Osteoblast (primary cell): ENCODE measurements at regions not wholly inside any gene's neighbourhood (a gene's known extent, or its start where the extent isn't known, plus 50 kb on each side); places are given as distances from the start of the nearest gene placed in this dataset.

Experiments used
- DNase-seq: peaks from one replicate; pipeline ENCODE4 v3.0.0; 2011; ENCODE audit warnings: low spot score, mixed read lengths; ENCODE audit not compliant: insufficient read length; ENCODE audit errors: missing footprints
- H2AFZ ChIP-seq: 2 replicates; pipeline ENCODE4 v1.6.0; 2011; ENCODE audit warnings: mild to moderate bottlenecking, low read length
- H3K27ac ChIP-seq: 2 replicates; pipeline ENCODE4 v1.5.1; 2011; ENCODE audit warnings: mild to moderate bottlenecking, low read depth, low read length, moderate library complexity
- H3K27me3 ChIP-seq: 2 replicates; pipeline ENCODE4 v1.6.0; 2012; ENCODE audit warnings: mild to moderate bottlenecking, control low read depth, inconsistent platforms, low read length, moderate library complexity; ENCODE audit not compliant: insufficient read depth
- H3K36me3 ChIP-seq: 2 replicates; pipeline ENCODE4 v1.5.1; 2011; ENCODE audit warnings: mild to moderate bottlenecking, low read length, control low read depth, moderate library complexity; ENCODE audit not compliant: insufficient read depth
- H3K4me1 ChIP-seq: 2 replicates; pipeline ENCODE4 v1.5.1; 2011; ENCODE audit warnings: mild to moderate bottlenecking, low read length, control low read depth, moderate library complexity; ENCODE audit not compliant: insufficient read depth
- H3K4me2 ChIP-seq: 2 replicates; pipeline ENCODE4 v1.6.0; 2011; ENCODE audit warnings: mild to moderate bottlenecking, low read length; ENCODE audit not compliant: insufficient read depth
- H3K4me3 ChIP-seq: fragments of 200-600 bp; sonication (generic); 3 replicates; pipeline ENCODE4 v1.5.1; 2012; ENCODE audit warnings: mild to moderate bottlenecking, low read length, inconsistent platforms; ENCODE audit not compliant: insufficient read depth
- H3K79me2 ChIP-seq: 2 replicates; pipeline ENCODE4 v1.6.0; 2012; ENCODE audit warnings: mild to moderate bottlenecking, low read length, control low read depth, inconsistent platforms; ENCODE audit not compliant: insufficient read depth
- H3K9me3 ChIP-seq: 2 replicates; pipeline ENCODE4 v1.5.1; 2011; ENCODE audit warnings: low read depth, low read length, control low read depth
- H4K20me1 ChIP-seq: 2 replicates; pipeline ENCODE4 v1.6.0; 2012; ENCODE audit warnings: mild to moderate bottlenecking, low read length, control low read depth; ENCODE audit not compliant: insufficient read depth
- TF ChIP-seq, protein P1 (sequence below): IDR thresholded peaks from 2 replicates; pipeline ENCODE4 v1.5.1; 2011; ENCODE audit warnings: mild to moderate bottlenecking, low read depth, low read length, moderate library complexity; ENCODE audit errors: extremely low read depth

DNA sequence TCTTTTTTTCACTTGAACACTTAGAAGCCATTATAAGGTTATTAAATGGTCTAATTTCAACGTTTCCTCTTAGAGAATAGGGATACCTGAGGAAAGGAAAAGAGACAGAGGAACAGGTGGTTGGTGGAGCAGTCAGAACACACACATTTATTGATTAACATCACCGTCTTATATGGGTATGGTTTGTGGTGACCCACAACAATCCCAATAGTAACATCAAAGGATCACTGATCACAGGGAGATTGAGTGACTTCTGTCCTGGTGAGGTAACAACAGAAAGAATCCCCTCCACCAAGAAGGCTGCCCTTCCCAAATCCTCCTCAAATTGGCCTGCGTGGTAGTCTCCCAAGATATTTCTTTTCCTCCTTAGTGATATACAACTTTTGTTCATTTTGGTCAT is 474.0 kb downstream of the PLPP3 start:
- Histone ChIP-seq H3K4me1 (peaks cover 4% of the 10 kb centered on the region), H3K27me3 (no peaks in the 10 kb centered on the region), H3K36me3 (no peaks in the 10 kb centered on the region), H2AFZ (no peak overlapping the region), H3K27ac (no peak overlapping the region), H3K4me3 (no peak overlapping the region), H3K9me3 (no peaks in the 10 kb centered on the region), H4K20me1 (no peaks in the 10 kb centered on the region), H3K79me2 (no peaks in the 10 kb centered on the region), H3K4me2 (no peak overlapping the region)
- peak; percentile 42 for DNase-seq
- TF ChIP-seq, protein P1, sequence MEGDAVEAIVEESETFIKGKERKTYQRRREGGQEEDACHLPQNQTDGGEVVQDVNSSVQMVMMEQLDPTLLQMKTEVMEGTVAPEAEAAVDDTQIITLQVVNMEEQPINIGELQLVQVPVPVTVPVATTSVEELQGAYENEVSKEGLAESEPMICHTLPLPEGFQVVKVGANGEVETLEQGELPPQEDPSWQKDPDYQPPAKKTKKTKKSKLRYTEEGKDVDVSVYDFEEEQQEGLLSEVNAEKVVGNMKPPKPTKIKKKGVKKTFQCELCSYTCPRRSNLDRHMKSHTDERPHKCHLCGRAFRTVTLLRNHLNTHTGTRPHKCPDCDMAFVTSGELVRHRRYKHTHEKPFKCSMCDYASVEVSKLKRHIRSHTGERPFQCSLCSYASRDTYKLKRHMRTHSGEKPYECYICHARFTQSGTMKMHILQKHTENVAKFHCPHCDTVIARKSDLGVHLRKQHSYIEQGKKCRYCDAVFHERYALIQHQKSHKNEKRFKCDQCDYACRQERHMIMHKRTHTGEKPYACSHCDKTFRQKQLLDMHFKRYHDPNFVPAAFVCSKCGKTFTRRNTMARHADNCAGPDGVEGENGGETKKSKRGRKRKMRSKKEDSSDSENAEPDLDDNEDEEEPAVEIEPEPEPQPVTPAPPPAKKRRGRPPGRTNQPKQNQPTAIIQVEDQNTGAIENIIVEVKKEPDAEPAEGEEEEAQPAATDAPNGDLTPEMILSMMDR, result no peak

DNA sequence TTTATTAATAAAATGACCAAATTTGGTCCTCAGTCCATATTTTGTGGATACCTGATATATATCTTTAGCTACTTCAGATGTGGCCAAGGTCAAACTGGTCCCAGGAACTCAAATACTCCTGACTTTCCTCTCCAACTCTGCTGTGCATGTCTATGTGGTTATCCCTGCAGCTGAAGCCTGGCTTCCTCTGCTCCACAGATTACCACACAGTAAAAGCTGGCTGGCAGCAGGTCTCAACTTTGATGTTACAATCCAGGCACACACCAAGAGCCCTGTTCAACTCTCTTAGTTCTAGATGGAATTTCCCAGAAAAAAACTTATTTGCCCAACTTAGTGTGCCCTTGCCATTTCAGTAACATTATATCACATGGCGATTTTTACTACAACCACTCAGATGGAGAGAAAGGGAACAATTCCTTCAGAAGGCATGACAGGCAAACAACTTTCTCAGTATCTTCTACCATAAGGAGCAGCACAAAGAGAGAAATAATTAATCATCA is 479.5 kb downstream of the PLPP3 start:
- no peak for DNase-seq
- peaks cover 45% of the 10 kb centered on the region for H3K4me1 ChIP-seq
- no peaks in the 10 kb centered on the region for H3K36me3 ChIP-seq
- no peaks in the 10 kb centered on the region for H3K9me3 ChIP-seq
- no peak overlapping the region for H2AFZ ChIP-seq
- H3K27me3 ChIP-seq, result no peaks in the 10 kb centered on the region
- H3K4me2 ChIP-seq, result no peak overlapping the region
- no peaks in the 10 kb centered on the region for H4K20me1 ChIP-seq
- TF ChIP-seq, protein P1, result no peak
- no peaks in the 10 kb centered on the region for H3K79me2 ChIP-seq
- peak overlapping the region; percentile 44 for H3K27ac ChIP-seq
- H3K4me3 ChIP-seq, result no peak overlapping the region

DNA sequence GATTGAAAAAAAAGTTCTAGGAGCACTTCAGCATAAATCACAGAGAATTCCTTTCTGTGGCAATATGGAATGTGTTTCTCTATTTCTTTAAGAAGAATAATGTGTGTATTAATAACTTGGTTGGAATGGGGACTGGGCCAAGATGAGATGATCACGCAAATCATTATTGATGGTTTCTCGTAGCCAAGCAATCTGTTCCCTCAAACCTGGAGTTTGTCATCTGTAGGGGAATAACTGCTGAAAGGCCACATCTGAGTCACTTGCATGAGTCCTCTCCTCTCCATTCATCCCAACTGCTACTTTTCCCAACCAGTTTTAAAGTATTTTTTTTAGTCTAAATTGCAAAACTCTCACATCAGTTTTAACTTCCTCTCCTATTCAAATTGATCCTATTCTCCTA is 480.4 kb downstream of the PLPP3 start:
- peak; percentile 62 for DNase-seq
- H3K9me3 ChIP-seq, result no peaks in the 10 kb centered on the region
- no peak overlapping the region for H3K4me3 ChIP-seq
- no peak overlapping the region for H2AFZ ChIP-seq
- H4K20me1 ChIP-seq, result no peaks in the 10 kb centered on the region
- H3K36me3 ChIP-seq, result no peaks in the 10 kb centered on the region
- peak overlapping the region; percentile 44 for H3K27ac ChIP-seq
- TF ChIP-seq, protein P1, result no peak
- no peaks in the 10 kb centered on the region for H3K79me2 ChIP-seq
- peaks cover 45% of the 10 kb centered on the region for H3K4me1 ChIP-seq
- no peak overlapping the region for H3K4me2 ChIP-seq
- H3K27me3 ChIP-seq, result no peaks in the 10 kb centered on the region

DNA sequence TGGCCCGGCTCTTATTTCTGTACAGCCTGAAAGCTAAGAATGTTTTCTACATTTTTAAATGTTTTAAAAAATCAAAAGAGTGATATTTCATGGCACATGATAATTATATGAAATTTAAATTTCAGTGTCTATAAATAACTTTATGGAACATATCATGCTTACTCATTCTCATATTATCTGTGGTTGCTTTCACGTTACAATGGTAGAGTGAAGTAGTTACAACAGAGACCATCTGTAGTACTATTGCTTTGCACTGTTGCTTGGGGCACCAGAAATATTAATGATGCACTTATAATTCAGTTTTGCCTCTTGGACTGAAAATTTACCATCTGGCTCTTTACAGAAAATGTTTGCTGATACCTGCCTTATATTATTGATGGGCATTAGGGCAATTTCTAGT is 481.6 kb downstream of the PLPP3 start:
- H2AFZ ChIP-seq, result no peak overlapping the region
- no peak for DNase-seq
- H3K4me3 ChIP-seq, result no peak overlapping the region
- TF ChIP-seq, protein P1, result no peak
- no peaks in the 10 kb centered on the region for H3K36me3 ChIP-seq
- H3K9me3 ChIP-seq, result no peaks in the 10 kb centered on the region
- H4K20me1 ChIP-seq, result no peaks in the 10 kb centered on the region
- peak overlapping the region; percentile 44 for H3K27ac ChIP-seq
- peaks cover 45% of the 10 kb centered on the region for H3K4me1 ChIP-seq
- H3K27me3 ChIP-seq, result no peaks in the 10 kb centered on the region
- no peak overlapping the region for H3K4me2 ChIP-seq
- no peaks in the 10 kb centered on the region for H3K79me2 ChIP-seq
